ENCODE measurements at regions not wholly inside any gene's neighbourhood (a gene's known extent, or its start where the extent isn't known, plus 50 kb on each side); places are given as distances from the start of the nearest gene placed in this dataset.

- TF ChIP-seq POLR2A (IDR thresholded peaks at IDR 0.05), result no peak
- no peak for TF ChIP-seq CTCF (IDR thresholded peaks at IDR 0.05)
Observed at GRCh38 chr4:114137984-114138383, 158.5 kb upstream of the ARSJ start.
